HG02943 (cell line): ENCODE measurements at regions not wholly inside any gene's neighbourhood (a gene's known extent, or its start where the extent isn't known, plus 50 kb on each side); places are given as distances from the start of the nearest gene placed in this dataset.
"Not testable (repeated sequence)": the region's sequence is repeated elsewhere in the genome, so short reads cannot be mapped to it uniquely, and the experiment has no call there.

Experiments used
- ATAC-seq: cut with Tn5 transposase; IDR thresholded peaks from one replicate; pipeline ENCODE4 v1.9.1; 2021; ENCODE audit warnings: mild to moderate bottlenecking, low read depth, moderate library complexity; ENCODE audit not compliant: unreplicated experiment

GRCh38 chr3:101994386-101994785, 145.1 kb downstream of the NFKBIZ start:
- no peak for ATAC-seq

GRCh38 chr3:101995371-101996046, 146.2 kb downstream of the NFKBIZ start:
- ATAC-seq = no peak

DNA sequence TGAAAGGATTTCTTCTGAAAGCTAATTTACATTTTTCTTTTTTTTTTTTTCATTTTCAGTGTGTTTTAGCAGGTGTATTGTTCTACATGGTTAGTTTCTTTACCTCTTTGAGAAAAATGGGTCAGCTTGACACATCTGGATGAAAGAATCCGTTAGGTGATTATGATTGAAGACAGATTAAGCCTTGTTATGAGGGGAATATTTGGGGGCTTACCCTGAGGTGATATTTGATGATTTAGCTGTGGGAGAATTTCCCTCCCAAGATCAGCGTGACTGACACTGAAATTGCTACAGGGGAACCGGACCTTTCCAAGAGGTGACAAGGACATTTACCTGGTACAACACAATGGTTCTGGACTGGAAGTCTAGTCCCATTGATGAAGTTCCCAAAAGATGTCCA, 147.5 kb downstream of the NFKBIZ start:
- no peak for ATAC-seq

DNA sequence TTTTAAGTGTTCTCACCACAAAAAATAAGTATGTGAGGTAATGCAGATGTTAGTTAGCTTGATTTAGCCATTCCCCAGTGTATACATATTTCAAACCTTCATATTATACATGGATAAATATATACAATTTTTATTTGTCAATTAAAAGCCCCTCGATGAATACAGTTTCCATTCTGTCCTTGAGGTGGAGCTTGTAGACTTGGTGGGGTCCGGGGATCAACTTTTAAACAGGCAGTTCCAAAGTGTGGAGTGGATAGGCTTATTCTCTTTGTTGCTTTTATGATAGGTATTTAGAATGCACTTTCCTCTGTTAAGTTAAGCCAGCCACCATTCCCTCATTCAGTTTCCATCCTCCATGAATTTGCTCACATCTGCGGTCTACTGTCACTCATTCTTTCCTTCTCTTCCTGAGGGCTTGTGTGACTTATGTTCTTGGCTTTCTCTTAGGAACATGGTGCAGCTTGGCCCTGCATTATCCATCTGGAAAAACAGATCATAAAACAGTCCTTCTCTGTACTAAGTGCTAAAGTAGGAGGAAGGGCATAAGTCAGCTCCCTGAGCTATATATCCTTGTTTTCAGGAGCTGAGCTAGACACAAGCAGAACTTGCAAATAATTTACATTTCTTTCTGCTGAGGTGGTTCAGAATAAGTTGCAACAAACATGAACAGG, 149.1 kb downstream of the NFKBIZ start:
- no peak for ATAC-seq

GRCh38 chr3:101999177-101999779, 150.0 kb downstream of the NFKBIZ start:
- ATAC-seq = no peak

DNA sequence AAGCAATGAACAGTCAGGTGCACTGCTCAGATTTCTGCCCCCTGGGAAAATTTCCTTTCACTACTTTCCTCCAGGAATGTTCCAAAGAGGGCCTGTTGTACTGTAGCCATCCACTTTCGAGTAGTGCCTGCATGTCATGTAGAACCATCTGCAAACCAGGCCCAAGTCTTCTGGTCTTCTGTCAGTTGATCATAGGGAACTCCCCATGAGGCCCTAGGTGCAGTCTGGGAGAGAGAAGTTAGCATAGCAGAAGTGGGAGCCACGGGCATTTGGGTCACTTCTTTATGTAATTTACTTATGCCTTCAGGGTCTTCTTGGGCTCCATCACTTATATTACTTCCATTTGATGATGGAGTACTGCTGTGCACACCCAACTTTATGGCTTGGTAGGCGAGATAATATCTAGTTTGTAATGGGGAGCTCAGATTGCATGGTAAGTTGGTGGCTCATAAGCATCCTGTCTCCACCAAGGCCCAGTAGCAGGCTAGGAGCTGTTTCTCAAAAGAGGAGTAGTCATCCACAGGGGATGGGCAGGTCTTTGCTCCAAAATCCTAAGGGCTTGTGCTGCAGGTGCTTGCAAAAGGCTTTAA, 151.4 kb downstream of the NFKBIZ start:
- no peak for ATAC-seq

DNA sequence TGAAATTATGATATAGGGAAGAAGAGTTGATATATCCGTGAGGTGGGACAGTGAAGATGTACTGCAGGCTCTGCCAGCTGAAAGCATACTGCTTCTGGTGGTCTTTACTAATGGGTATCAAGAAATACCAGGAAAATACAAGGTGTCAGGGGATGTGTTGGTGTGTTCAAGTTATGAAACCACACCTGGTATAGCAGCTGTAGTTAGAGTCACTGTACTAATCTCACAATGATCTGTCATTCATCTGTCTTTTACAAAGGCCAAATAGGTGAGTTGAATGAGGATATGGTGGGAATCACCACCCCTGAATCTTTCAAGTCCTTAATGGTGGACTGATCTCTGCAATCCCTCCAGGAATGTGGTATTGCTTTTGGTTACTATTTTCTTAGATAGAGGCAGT, 152.7 kb downstream of the NFKBIZ start:
- no peak for ATAC-seq

DNA sequence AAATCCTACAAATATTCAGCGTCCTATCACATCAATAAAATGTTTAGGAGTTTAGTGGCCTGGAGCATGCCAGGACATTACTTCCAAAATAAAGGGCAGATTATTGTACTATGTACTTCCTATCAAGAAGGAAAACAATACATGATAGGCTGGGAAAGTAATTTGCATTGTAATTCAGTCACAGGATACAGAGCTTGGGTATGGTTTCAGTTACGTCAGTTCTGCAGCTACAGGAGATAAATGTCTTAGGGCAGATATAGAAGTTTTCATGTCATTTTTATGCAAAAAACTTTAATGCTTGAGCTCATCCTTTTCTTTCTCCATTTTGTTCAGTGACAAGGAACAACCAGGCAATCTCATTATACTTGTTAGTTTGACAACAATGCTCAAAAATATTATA, 155.2 kb downstream of the NFKBIZ start:
- no peak for ATAC-seq

DNA sequence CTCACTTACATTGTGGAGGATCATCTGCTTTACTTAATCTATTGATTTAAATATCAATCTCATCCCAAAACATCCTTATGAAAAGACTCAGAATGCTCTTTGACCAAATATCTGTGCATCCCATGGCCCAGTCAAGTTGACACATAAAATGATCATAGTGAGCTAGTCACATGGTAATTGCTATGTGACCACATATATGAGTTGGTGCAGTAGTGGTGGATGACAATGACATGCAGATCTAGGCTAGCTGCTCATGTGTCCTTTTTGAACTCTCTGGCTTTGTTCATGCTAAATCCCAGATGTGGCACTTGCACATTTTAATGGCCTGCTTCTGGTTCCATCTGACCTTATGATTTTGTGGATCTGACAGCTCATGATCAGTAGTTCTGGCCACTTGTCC, 156.2 kb downstream of the NFKBIZ start:
- ATAC-seq = no peak

DNA sequence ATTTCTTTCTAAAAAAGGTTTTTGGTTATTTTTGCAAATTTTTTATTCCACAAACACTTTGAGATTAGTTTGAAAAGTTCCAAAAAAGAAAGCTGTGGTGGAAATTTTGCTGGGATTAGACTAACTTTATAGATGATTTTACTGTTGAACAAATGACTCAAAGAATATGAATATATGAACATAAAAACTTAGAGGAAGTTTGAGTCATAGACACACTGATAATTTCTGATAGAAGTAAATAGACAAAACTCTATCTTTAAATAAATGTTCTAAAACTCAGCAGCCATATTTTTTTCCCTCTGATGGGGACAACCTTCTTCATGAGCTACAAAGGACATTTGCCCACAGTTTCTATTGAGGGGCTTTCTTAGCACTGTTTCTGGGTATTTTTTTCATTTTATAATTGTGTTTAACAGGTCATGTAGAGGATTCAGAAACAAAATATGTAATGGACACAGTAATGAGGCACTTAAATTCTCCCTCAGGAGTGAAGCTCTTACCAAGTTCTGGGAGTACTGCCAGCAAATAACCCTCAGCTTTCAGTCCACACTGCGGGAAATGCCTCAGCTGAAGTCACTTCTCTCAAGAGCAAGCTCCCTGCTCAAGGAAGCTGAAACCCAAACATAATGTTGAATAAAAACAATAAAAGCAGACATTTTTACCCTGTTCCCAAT, 157.6 kb downstream of the NFKBIZ start:
- no peak for ATAC-seq

DNA sequence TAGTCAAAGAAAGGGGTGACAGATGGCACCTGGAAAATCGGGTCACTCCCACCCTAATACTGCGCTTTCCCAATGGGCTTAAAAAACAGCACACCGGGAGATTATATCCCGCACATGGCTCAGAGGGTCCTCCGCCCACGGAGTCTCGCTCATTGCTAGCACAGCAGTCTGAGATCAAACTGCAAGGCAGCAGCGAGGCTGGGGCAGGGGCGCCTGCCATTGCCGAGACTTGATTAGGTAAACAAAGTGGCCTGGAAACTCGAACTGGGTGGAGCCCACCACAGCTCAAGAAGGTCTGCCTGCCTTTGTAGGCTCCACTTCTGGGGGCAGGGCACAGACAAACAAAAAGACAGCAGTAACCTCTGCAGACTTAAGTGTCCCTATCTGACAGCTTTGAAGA, 159.1 kb downstream of the NFKBIZ start:
- not testable (repeated sequence) for ATAC-seq

GRCh38 chr3:102016417-102016816, 167.1 kb downstream of the NFKBIZ start:
- ATAC-seq = no peak

- peak; percentile 63 for ATAC-seq
Measured at GRCh38 chr3:102017784-102018183, 168.5 kb downstream of the NFKBIZ start.

- ATAC-seq = no peak
Measured at GRCh38 chr3:102018551-102018950, 169.2 kb downstream of the NFKBIZ start.

- no peak for ATAC-seq
Measured at GRCh38 chr3:102020735-102021134, 171.4 kb downstream of the NFKBIZ start.

GRCh38 chr3:102024270-102024904, 175.1 kb downstream of the NFKBIZ start:
- no peak for ATAC-seq

- ATAC-seq = no peak
Measured at GRCh38 chr3:102025606-102026270, 176.4 kb downstream of the NFKBIZ start.

DNA sequence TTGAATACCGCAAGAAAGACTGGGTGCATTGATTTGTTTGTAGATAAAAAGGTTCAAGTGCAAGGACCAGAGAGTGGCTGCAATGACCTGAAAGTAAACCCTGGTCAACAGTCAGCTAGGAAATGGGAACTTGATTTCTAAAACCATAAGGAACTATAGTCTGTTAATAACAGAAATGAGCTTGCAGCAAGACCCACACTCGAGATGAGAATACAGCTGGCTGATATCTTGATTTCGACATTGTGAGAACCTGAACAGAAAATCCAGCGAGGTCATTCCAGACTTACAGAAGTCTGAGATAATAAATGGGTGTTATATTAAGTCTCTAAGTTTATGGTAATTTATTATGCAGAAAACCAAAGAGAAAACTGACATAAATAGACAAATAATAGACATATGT, 177.3 kb downstream of the NFKBIZ start:
- ATAC-seq = no peak

DNA sequence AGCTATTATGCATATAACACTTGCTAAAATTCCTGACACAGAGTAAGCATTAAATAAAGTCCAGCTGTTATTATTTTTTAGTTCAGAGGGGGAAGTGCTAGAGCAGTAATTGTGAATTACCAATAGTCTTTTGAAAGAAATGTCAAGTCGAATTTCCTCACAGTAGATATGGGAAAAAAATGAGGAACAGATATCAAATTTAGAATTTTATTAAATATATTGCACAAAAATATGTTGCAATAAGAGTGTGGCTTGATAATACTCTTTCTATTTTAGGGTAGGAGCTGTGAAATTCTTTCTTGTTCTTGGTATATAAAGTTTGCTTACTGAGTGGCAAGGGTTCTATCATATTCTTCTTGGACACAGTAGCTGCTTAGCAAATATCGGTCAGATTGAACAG, 181.3 kb downstream of the NFKBIZ start:
- no peak for ATAC-seq

DNA sequence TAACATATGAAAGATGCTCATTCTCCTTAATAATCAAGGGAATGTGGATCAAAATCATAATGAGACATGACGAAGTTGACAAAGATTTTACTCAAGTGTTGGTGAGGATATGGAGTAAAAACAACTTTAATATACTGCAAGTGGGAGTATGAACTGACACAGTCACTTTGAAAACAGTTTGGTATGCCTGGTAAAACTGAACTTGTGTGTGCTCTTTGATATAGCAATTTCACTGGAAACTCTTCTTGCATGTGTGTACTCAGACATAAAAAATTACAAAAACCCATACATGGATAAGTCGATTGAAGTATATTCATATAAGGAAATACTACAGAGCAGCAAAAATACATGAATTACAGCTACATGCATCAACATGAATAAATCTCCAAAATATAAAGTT, 182.5 kb downstream of the NFKBIZ start:
- ATAC-seq = no peak
